ENCODE measurements at regions not wholly inside any gene's neighbourhood (a gene's known extent, or its start where the extent isn't known, plus 50 kb on each side); places are given as distances from the start of the nearest gene placed in this dataset.

- ATAC-seq (ENCODE audit: low read depth) (no peak), DNase-seq (no peak)
- Histone ChIP-seq H2BK15ac (ENCODE audit: low read depth, low read length) (no peak overlapping the region), H3K23ac (ENCODE audit: low read depth, low read length) (no peak overlapping the region), H2BK120ac (ENCODE audit: low read depth, low read length) (no peak overlapping the region), H3K56ac (ENCODE audit: extremely low read depth, insufficient read depth, low read length) (no peak overlapping the region), H3K79me1 (ENCODE audit: low read depth in 1 of 2, low read length in 2 of 2) (no peaks in the 10 kb centered on the region), H3K9me1 (ENCODE audit: insufficient read depth, low read length) (no peaks in the 10 kb centered on the region), H3K4me2 (ENCODE audit: low read depth, low read length) (no peak overlapping the region), H4K5ac (ENCODE audit: low read depth, low read length) (no peak overlapping the region), H3K9ac (ENCODE audit: low read depth, low read length) (no peak overlapping the region), H4K8ac (ENCODE audit: low read depth in 2 of 2, low read length in 2 of 2) (no peak overlapping the region), H3K14ac (replicated peaks; ENCODE audit: low read depth, low read length) (no peak overlapping the region), H2BK20ac (ENCODE audit: low read depth, low read length) (no peak overlapping the region), H3K9me3 (ENCODE audit: control insufficient read depth, insufficient read depth, low read length) (no peaks in the 10 kb centered on the region), H3K4ac (ENCODE audit: low read depth, low read length) (no peak overlapping the region), H3K4me3 (ENCODE audit: insufficient read depth, low read depth, low read length) (no peak overlapping the region), H3K27ac (ENCODE audit: insufficient read depth, low read length) (no peak overlapping the region), H2AFZ (replicated peaks; ENCODE audit: low read length, poor library complexity) (no peak overlapping the region), H2BK5ac (ENCODE audit: low read depth, low read length, poor library complexity, severe bottlenecking) (no peak overlapping the region), H3K36me3 (ENCODE audit: control insufficient read depth, insufficient read depth, low read length) (no peaks in the 10 kb centered on the region), H3K27me3 (ENCODE audit: control insufficient read depth, insufficient read depth, low read length) (no peaks in the 10 kb centered on the region), H3K4me1 (ENCODE audit: control insufficient read depth, insufficient read depth, low read length) (no peaks in the 10 kb centered on the region), H3K18ac (ENCODE audit: low read depth, low read length) (no peak overlapping the region), H4K91ac (ENCODE audit: insufficient read depth, low read depth, low read length) (no peak overlapping the region), H2AK9ac (replicated peaks; ENCODE audit: low read depth, low read length, poor library complexity) (no peak overlapping the region), H4K20me1 (ENCODE audit: insufficient read depth, low read length) (no peaks in the 10 kb centered on the region), H2AK5ac (ENCODE audit: low read depth, low read length) (no peak overlapping the region)
- in situ Hi-C loops (cut with MboI; ENCODE audit: low sequenced_read_pairs) (no loop called here), intact Hi-C loops (cut with micrococcal nuclease) (no loop called here), dilution Hi-C loops (cut with HindIII; ENCODE audit: low sequenced_read_pairs, unreplicated experiment) (no loop called here)
- no TSS peak for BruUV-seq (replicated peaks)
- CTCF ChIA-PET = no interaction called here
- WGBS, 2 experiments (ENCODE audit: extremely low coverage in 2 of 2, insufficient read length in 1 of 2) = no CpG with 5 or more reads among the region's 4 CpGs
- no peak for TF ChIP-seq CEBPB (IDR thresholded peaks at IDR 0.05; ENCODE audit: low read depth, low read length)
- TF ChIP-seq POLR2A (IDR thresholded peaks at IDR 0.05; ENCODE audit: low read depth, low read length) = no peak
- TF ChIP-seq, protein P1, sequence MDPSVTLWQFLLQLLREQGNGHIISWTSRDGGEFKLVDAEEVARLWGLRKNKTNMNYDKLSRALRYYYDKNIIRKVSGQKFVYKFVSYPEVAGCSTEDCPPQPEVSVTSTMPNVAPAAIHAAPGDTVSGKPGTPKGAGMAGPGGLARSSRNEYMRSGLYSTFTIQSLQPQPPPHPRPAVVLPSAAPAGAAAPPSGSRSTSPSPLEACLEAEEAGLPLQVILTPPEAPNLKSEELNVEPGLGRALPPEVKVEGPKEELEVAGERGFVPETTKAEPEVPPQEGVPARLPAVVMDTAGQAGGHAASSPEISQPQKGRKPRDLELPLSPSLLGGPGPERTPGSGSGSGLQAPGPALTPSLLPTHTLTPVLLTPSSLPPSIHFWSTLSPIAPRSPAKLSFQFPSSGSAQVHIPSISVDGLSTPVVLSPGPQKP (IDR thresholded peaks at IDR 0.05; ENCODE audit: borderline replicate concordance, low read depth, low read length) = no peak
- no peak for TF ChIP-seq BHLHE40 (IDR thresholded peaks at IDR 0.05; ENCODE audit: low read depth, low read length)
- POLR2A ChIA-PET (ENCODE audit: unreplicated experiment) = no interaction called here
These were observed 101.6 kb upstream of the PACRGL start for GRCh38 chr4:20598626-20599025.
